H9 (cell line): ENCODE measurements at regions not wholly inside any gene's neighbourhood (a gene's known extent, or its start where the extent isn't known, plus 50 kb on each side); places are given as distances from the start of the nearest gene placed in this dataset.

Experiments
- DNase-seq: peaks from one replicate; pipeline ENCODE4 v3.0.0-alpha.2; 2017
- H2AFZ ChIP-seq: one replicate; pipeline ENCODE4 v1.6.1; 2013; ENCODE audit warnings: mild to moderate bottlenecking, low read length, control low read depth, moderate library complexity
- H2AK5ac ChIP-seq: 2 replicates; pipeline ENCODE4 v1.6.1; 2013; ENCODE audit warnings: low read length, control low read depth, mixed read lengths; ENCODE audit not compliant: insufficient read length
- H2BK120ac ChIP-seq: one replicate; pipeline ENCODE4 v1.6.1; 2013; ENCODE audit warnings: low read depth, mild to moderate bottlenecking, low read length, control low read depth, inconsistent platforms; ENCODE audit not compliant: poor library complexity, severe bottlenecking
- H2BK12ac ChIP-seq: 2 replicates; pipeline ENCODE4 v1.6.1; 2013; ENCODE audit warnings: low read length, control low read depth, mixed read lengths, low read depth; ENCODE audit not compliant: insufficient read length
- H2BK15ac ChIP-seq: 2 replicates; pipeline ENCODE4 v1.6.1; 2013; ENCODE audit warnings: low read depth, low read length, control low read depth
- H2BK20ac ChIP-seq: one replicate; pipeline ENCODE4 v1.6.1; 2013; ENCODE audit warnings: low read depth, mild to moderate bottlenecking, low read length, control low read depth, inconsistent platforms; ENCODE audit not compliant: poor library complexity, severe bottlenecking
- H2BK5ac ChIP-seq: 2 replicates; pipeline ENCODE4 v1.6.1; 2013; ENCODE audit warnings: low read length, control low read depth, mixed read lengths; ENCODE audit not compliant: insufficient read length
- H3K14ac ChIP-seq: 2 replicates; pipeline ENCODE4 v1.6.1; 2013; ENCODE audit warnings: low read length, control low read depth; ENCODE audit not compliant: insufficient read depth
- H3K18ac ChIP-seq: 2 replicates; pipeline ENCODE4 v1.6.1; 2013; ENCODE audit warnings: low read depth, mild to moderate bottlenecking, mixed read lengths, low read length, control low read depth; ENCODE audit not compliant: insufficient read length
- H3K23ac ChIP-seq: 2 replicates; pipeline ENCODE4 v1.6.1; 2013; ENCODE audit warnings: low read length, control low read depth, mixed read lengths, low read depth; ENCODE audit not compliant: insufficient read length
- H3K23me2 ChIP-seq: 2 replicates; pipeline ENCODE4 v1.6.1; 2013; ENCODE audit warnings: low read depth, mild to moderate bottlenecking, mixed read lengths, low read length, control low read depth; ENCODE audit not compliant: insufficient read length, poor library complexity, severe bottlenecking
- H3K27ac ChIP-seq: 2 replicates; pipeline ENCODE4 v1.5.1; 2013; ENCODE audit warnings: low read length, control low read depth, mixed read lengths, low read depth; ENCODE audit not compliant: insufficient read length
- H3K27me3 ChIP-seq: 2 replicates; pipeline ENCODE4 v1.6.1; 2013; ENCODE audit warnings: low read length, control low read depth, inconsistent platforms; ENCODE audit not compliant: insufficient read depth
- H3K4ac ChIP-seq: 2 replicates; pipeline ENCODE4 v1.6.1; 2013; ENCODE audit warnings: low read depth, mild to moderate bottlenecking, control low read depth, inconsistent platforms, low read length, moderate library complexity
- H3K4me1 ChIP-seq: 2 replicates; pipeline ENCODE4 v1.6.1; 2013; ENCODE audit warnings: low read length, control low read depth, inconsistent platforms; ENCODE audit not compliant: insufficient read depth
- H3K4me2 ChIP-seq: 2 replicates; pipeline ENCODE4 v1.6.1; 2013; ENCODE audit warnings: low read length, control low read depth, mixed read lengths; ENCODE audit not compliant: insufficient read length, insufficient read depth
- H3K56ac ChIP-seq: 2 replicates; pipeline ENCODE4 v1.6.1; 2013; ENCODE audit warnings: low read depth, mild to moderate bottlenecking, mixed read lengths, low read length, control low read depth; ENCODE audit not compliant: insufficient read length
- H3K79me1 ChIP-seq: 2 replicates; pipeline ENCODE4 v1.6.1; 2013; ENCODE audit warnings: low read depth, mild to moderate bottlenecking, moderate library complexity, low read length, control low read depth, inconsistent platforms; ENCODE audit not compliant: insufficient read depth, poor library complexity, severe bottlenecking
- H3K79me2 ChIP-seq: 2 replicates; pipeline ENCODE4 v1.6.1; 2013; ENCODE audit warnings: low read length, control low read depth, inconsistent platforms; ENCODE audit not compliant: insufficient read depth
- H3K9ac ChIP-seq: 2 replicates; pipeline ENCODE4 v1.6.1; 2013; ENCODE audit warnings: low read length, control low read depth, mixed read lengths; ENCODE audit not compliant: insufficient read length; ENCODE audit errors: extremely low read depth
- H3K9me3 ChIP-seq: one replicate; pipeline ENCODE4 v1.6.1; 2013; ENCODE audit warnings: low read depth, low read length, inconsistent platforms; ENCODE audit not compliant: control insufficient read depth
- H3T11ph ChIP-seq: one replicate; pipeline ENCODE4 v1.6.1; 2013; ENCODE audit warnings: mild to moderate bottlenecking, low read length, control low read depth, inconsistent platforms
- H4K20me1 ChIP-seq: one replicate; pipeline ENCODE4 v1.6.1; 2013; ENCODE audit not compliant: control insufficient read depth, insufficient read length, insufficient read depth
- H4K5ac ChIP-seq: 2 replicates; pipeline ENCODE4 v1.6.1; 2013; ENCODE audit warnings: low read depth, mild to moderate bottlenecking, mixed read lengths, low read length, control low read depth; ENCODE audit not compliant: insufficient read length
- H4K8ac ChIP-seq: replicated peaks from 2 replicates; pipeline ENCODE4 v1.6.1; 2013; ENCODE audit warnings: low read length, control low read depth, mixed read lengths, low read depth; ENCODE audit not compliant: insufficient read length
- H4K91ac ChIP-seq: 2 replicates; pipeline ENCODE4 v1.6.1; 2013; ENCODE audit warnings: low read depth, mild to moderate bottlenecking, moderate library complexity, mixed read lengths, low read length, control low read depth; ENCODE audit not compliant: insufficient read length
- H3K27ac Mint-ChIP-seq, 3 experiments: 2 replicates in 2 of 3; 3 replicates in 1 of 3; pipeline ENCODE4 v1.8.0; 2020 to 2021; ENCODE audit warnings: mixed read lengths in 3 of 3, mild to moderate bottlenecking in 1 of 3, moderate library complexity in 1 of 3
- H3K27me3 Mint-ChIP-seq: 2 replicates; pipeline ENCODE4 v1.8.0; 2021; ENCODE audit warnings: low read depth, mild to moderate bottlenecking, moderate library complexity, mixed read lengths
- H3K36me3 Mint-ChIP-seq, 3 experiments: 2 replicates in 2 of 3; 3 replicates in 1 of 3; pipeline ENCODE4 v1.8.0; 2020 to 2021; ENCODE audit warnings: low read depth in 3 of 3, mixed read lengths in 3 of 3; ENCODE audit not compliant: insufficient read depth in 1 of 3
- H3K4me1 Mint-ChIP-seq, 2 experiments: 2 replicates each; pipeline ENCODE4 v1.8.0; 2020; ENCODE audit warnings: mixed read lengths in 2 of 2
- H3K4me3 Mint-ChIP-seq, 2 experiments: 2 replicates in 1 of 2; 3 replicates in 1 of 2; pipeline ENCODE4 v1.8.0; 2020 to 2021; ENCODE audit warnings: mild to moderate bottlenecking in 2 of 2, mixed read lengths in 2 of 2, moderate library complexity in 1 of 2
- H3K9me3 Mint-ChIP-seq, 2 experiments: 2 replicates in 1 of 2; 3 replicates in 1 of 2; pipeline ENCODE4 v1.8.0; 2020; ENCODE audit warnings: mild to moderate bottlenecking in 2 of 2, mixed read lengths in 2 of 2, moderate library complexity in 1 of 2
- CTCF ChIP-seq: fragments of 200-600 bp; sonication (generic); conservative IDR thresholded peaks from 3 replicates; pipeline ENCODE4 v1.8.0; 2021; ENCODE audit warnings: antibody characterized with exemption, mild to moderate bottlenecking
- WGBS: extraction: QIAGEN DNeasy Blood & Tissue Kit; methylation state at CpG from one replicate; pipeline ENCODE4 v1.1.7; 2013; ENCODE audit warnings: missing lambda C conversion rate, low lambda C conversion rate, mixed read lengths; ENCODE audit not compliant: insufficient read length; ENCODE audit errors: extremely low coverage; 5-methylcytosine and 5-hydroxymethylcytosine counted together

DNA sequence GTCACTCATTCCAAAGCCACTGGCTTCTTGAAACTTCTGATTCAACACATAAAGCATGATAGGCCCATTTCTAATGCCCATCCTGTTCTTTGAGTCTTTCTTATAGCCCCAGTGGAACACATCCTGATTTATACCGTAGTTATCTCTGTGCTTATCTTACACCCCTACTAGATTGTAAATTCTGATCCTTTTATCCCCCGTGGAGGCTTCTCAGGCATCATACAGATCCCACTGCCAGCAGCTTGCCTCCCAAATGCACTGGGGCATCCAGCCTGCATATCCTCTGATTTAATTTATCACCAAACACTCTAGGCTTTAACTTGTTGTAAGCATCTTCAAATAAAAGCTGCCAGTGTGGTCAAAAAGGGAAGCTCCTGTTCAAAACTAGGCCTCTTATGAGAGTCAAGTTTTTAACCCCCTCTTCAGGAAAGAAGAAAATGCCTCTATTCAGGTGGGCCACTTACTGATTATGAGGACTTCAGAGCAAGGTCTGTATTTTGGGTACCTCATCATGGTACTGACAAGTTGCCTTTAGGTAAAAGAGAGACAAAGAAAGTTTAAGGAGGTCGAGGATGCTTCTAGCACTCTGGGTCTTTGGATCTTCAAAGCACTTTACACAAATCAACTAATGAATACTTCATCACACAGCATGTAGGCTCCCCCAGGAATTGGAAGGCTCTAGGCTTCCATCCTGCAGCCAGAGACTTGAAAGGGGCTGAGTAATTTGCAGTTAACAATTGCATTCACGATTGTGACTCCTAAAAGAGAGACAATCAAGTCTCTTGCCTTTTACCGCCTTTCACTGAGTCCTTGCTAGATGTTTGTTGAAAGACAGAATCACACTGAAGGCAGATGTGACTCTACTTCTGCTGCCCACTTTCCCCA, 95.8 kb upstream of the LDB2 start:
- no CpG with 5 or more reads among the region's 5 CpGs for WGBS

More for the DNA sequence above, 95.8 kb upstream of the LDB2 start:
- Histone ChIP-seq H2BK12ac (no peak overlapping the region), H3K4me2 (no peak overlapping the region), H2BK120ac (no peak overlapping the region), H2BK15ac (no peak overlapping the region), H3K9ac (no peak overlapping the region), H3K27me3 (no peaks in the 10 kb centered on the region), H4K91ac (no peak overlapping the region), H3K79me1 (no peaks in the 10 kb centered on the region), H2BK20ac (no peak overlapping the region), H3K9me3 (no peaks in the 10 kb centered on the region), H4K20me1 (no peaks in the 10 kb centered on the region), H4K8ac (no peak overlapping the region), H3K23ac (no peak overlapping the region), H2AK5ac (no peak overlapping the region), H3K79me2 (no peaks in the 10 kb centered on the region), H2BK5ac (no peak overlapping the region), H3K18ac (no peak overlapping the region), H4K5ac (no peak overlapping the region), H3K27ac (no peak overlapping the region), H3T11ph (no peak overlapping the region), H2AFZ (no peak overlapping the region), H3K23me2 (no peaks in the 10 kb centered on the region), H3K4ac (no peak overlapping the region), H3K14ac (no peak overlapping the region), H3K4me1 (peaks cover 10% of the 10 kb centered on the region; the same call in 1 of the 2 replicates), H3K56ac (no peak overlapping the region)
- no peak overlapping the region for H3K4me3 Mint-ChIP-seq
- DNase-seq = peak; percentile 35
- peaks cover 7% of the 10 kb centered on the region for H3K27me3 Mint-ChIP-seq
- H3K4me1 Mint-ChIP-seq = peaks cover 29 to 67% of the 10 kb centered on the region in 2 experiments
- no peak for TF ChIP-seq CTCF
- H3K36me3 Mint-ChIP-seq = peaks cover 12 to 21% (median 17%) of the 10 kb centered on the region in 3 experiments
- no peak overlapping the region for H3K27ac Mint-ChIP-seq
- H3K9me3 Mint-ChIP-seq = peaks cover 21 to 24% of the 10 kb centered on the region in 2 experiments
